H1 (cell line): ENCODE measurements at regions not wholly inside any gene's neighbourhood (a gene's known extent, or its start where the extent isn't known, plus 50 kb on each side); places are given as distances from the start of the nearest gene placed in this dataset.

Source experiments
- CTCF ChIA-PET: fragments of 300-600 bp; sonication (Branson Sonifier 250); formaldehyde crosslinking; loops from one replicate; lab custom pipeline; 2021; ENCODE audit not compliant: partially characterized antibody; lab: Charles Lee
- POLR2A ChIA-PET: fragments of 300-600 bp; sonication (Branson Sonifier 250); formaldehyde crosslinking; loops from one replicate; lab custom pipeline; 2021; ENCODE audit warnings: inconsistent platforms; ENCODE audit not compliant: partially characterized antibody; lab: Charles Lee
- DNase-seq, 2 experiments: peaks; one replicate each; pipeline versions ENCODE4 v3.0.0 to v3.0.0-alpha.2; 2010 to 2022; ENCODE audit warnings: low spot score in 2 of 2, low read depth in 1 of 2, mixed read lengths in 1 of 2
- FAIRE-seq: peaks from 2 replicates; lab custom pipeline; 2011; peaks lifted over from hg19 to GRCh38; lab: Jason Lieb, UNC
- H2AFZ ChIP-seq: 2 replicates; pipeline ENCODE4 v1.8.1; 2012; ENCODE audit warnings: low read length, inconsistent platforms
- H2AK5ac ChIP-seq: 2 replicates; pipeline ENCODE4 v1.6.1; 2013; ENCODE audit warnings: low read depth, low read length
- H2BK120ac ChIP-seq: replicated peaks from 2 replicates; pipeline ENCODE3; 2013; ENCODE audit warnings: low read depth, low read length, inconsistent platforms
- H2BK12ac ChIP-seq: 2 replicates; pipeline ENCODE4 v1.6.1; 2013; ENCODE audit warnings: low read depth, low read length
- H2BK15ac ChIP-seq: 2 replicates; pipeline ENCODE4 v1.6.1; 2013; ENCODE audit warnings: low read length
- H2BK20ac ChIP-seq: 2 replicates; pipeline ENCODE4 v1.6.1; 2013; ENCODE audit warnings: low read length
- H2BK5ac ChIP-seq: 2 replicates; pipeline ENCODE4 v1.6.1; 2013; ENCODE audit warnings: low read depth, low read length
- H3K14ac ChIP-seq: 2 replicates; pipeline ENCODE4 v1.6.1; 2013; ENCODE audit warnings: inconsistent platforms; ENCODE audit not compliant: insufficient read length
- H3K18ac ChIP-seq: 2 replicates; pipeline ENCODE4 v1.6.1; 2013; ENCODE audit warnings: low read length; ENCODE audit errors: extremely low read depth
- H3K23ac ChIP-seq: 2 replicates; pipeline ENCODE4 v1.6.1; 2013; ENCODE audit warnings: inconsistent platforms; ENCODE audit not compliant: insufficient read length
- H3K23me2 ChIP-seq: 2 replicates; pipeline ENCODE4 v1.6.1; 2013; ENCODE audit warnings: low read depth, low read length
- H3K27ac ChIP-seq: 2 replicates; pipeline ENCODE4 v1.6.1; 2011; ENCODE audit warnings: low read depth, low read length, inconsistent platforms
- H3K27me3 ChIP-seq, 4 experiments: replicated peaks in 1 of 4; 1 replicate in 1 of 4; 2 replicates in 3 of 4; pipeline versions ENCODE4 v1.6.1 to v1.8.1; 2011 to 2013; ENCODE audit warnings: low read length in 3 of 4, mild to moderate bottlenecking in 3 of 4, inconsistent platforms in 2 of 4, mixed read lengths in 2 of 4, moderate library complexity in 1 of 4; ENCODE audit not compliant: control insufficient read depth in 3 of 4, insufficient read depth in 3 of 4; ENCODE audit errors: extremely low read depth in 1 of 4
- H3K36me3 ChIP-seq, 4 experiments: 2 replicates each; pipeline versions ENCODE4 v1.6.1 to v1.8.1; 2011 to 2013; ENCODE audit warnings: mild to moderate bottlenecking in 4 of 4, low read length in 3 of 4, moderate library complexity in 2 of 4, control low read depth in 1 of 4, inconsistent platforms in 1 of 4; ENCODE audit not compliant: insufficient read depth in 4 of 4, control insufficient read depth in 2 of 4
- H3K4ac ChIP-seq: replicated peaks from 2 replicates; pipeline ENCODE3; 2013; ENCODE audit warnings: low read length, low read depth, mixed read lengths, inconsistent platforms; ENCODE audit not compliant: insufficient read length
- H3K4me1 ChIP-seq, 4 experiments: replicated peaks in 1 of 4; 1 replicate in 1 of 4; 2 replicates in 3 of 4; pipeline versions ENCODE4 v1.6.1 to v1.8.1; 2011 to 2013; ENCODE audit warnings: low read length in 3 of 4, inconsistent platforms in 2 of 4, mixed read lengths in 1 of 4; ENCODE audit not compliant: insufficient read depth in 4 of 4, control insufficient read depth in 3 of 4
- H3K4me2 ChIP-seq, 2 experiments: 2 replicates each; pipeline versions ENCODE4 v1.6.1 to v1.8.1; 2011 to 2013; ENCODE audit warnings: low read depth in 2 of 2, low read length in 2 of 2, control low read depth in 1 of 2, inconsistent platforms in 1 of 2, mild to moderate bottlenecking in 1 of 2; ENCODE audit not compliant: insufficient read depth in 1 of 2
- H3K4me3 ChIP-seq, 4 experiments: fragments of 200-600, 300-600 bp in 1 of 4; sonication (generic), shearing (Covaris generic), sonication (Bioruptor Twin) in 1 of 4; 2 replicates each; pipeline versions ENCODE4 v1.5.1 to v1.8.1; 2011 to 2016; ENCODE audit warnings: low read length in 4 of 4, low read depth in 3 of 4, control low read depth in 2 of 4, inconsistent platforms in 2 of 4, mild to moderate bottlenecking in 2 of 4, mixed read lengths in 1 of 4, moderate library complexity in 1 of 4; ENCODE audit not compliant: insufficient read depth in 2 of 4; ENCODE audit errors: extremely low read depth in 1 of 4
- H3K56ac ChIP-seq: replicated peaks from 2 replicates; pipeline ENCODE3; 2013; ENCODE audit warnings: low read depth, mild to moderate bottlenecking, mixed read lengths, low read length, inconsistent platforms; ENCODE audit not compliant: insufficient read length
- H3K79me1 ChIP-seq: 2 replicates; pipeline ENCODE4 v1.6.1; 2013; ENCODE audit warnings: low read depth, low read length, control low read depth
- H3K79me2 ChIP-seq, 2 experiments: 2 replicates each; pipeline versions ENCODE4 v1.6.1 to v1.8.1; 2012 to 2013; ENCODE audit warnings: low read length in 2 of 2, mild to moderate bottlenecking in 2 of 2, inconsistent platforms in 1 of 2; ENCODE audit not compliant: insufficient read depth in 2 of 2, control insufficient read depth in 1 of 2
- H3K9ac ChIP-seq, 4 experiments: replicated peaks in 1 of 4; 1 replicate in 1 of 4; 2 replicates in 3 of 4; pipeline versions ENCODE4 v1.6.1 to v1.8.1; 2011 to 2013; ENCODE audit warnings: low read depth in 3 of 4, low read length in 3 of 4, control low read depth in 2 of 4, mild to moderate bottlenecking in 2 of 4, moderate library complexity in 2 of 4, inconsistent platforms in 1 of 4; ENCODE audit errors: extremely low read depth in 1 of 4
- H3K9me3 ChIP-seq, 2 experiments: 2 replicates each; pipeline versions ENCODE4 v1.6.1 to v1.8.1; 2012 to 2013; ENCODE audit warnings: mild to moderate bottlenecking in 2 of 2, moderate library complexity in 2 of 2, control low read depth in 1 of 2, inconsistent platforms in 1 of 2, low read depth in 1 of 2, low read length in 1 of 2, mixed read lengths in 1 of 2; ENCODE audit not compliant: insufficient read depth in 2 of 2
- H4K20me1 ChIP-seq, 2 experiments: replicated peaks in 1 of 2; 2 replicates each; pipeline versions ENCODE3 to v1.8.1; 2011 to 2013; ENCODE audit warnings: inconsistent platforms in 2 of 2, low read length in 2 of 2, mild to moderate bottlenecking in 1 of 2; ENCODE audit not compliant: insufficient read depth in 2 of 2, control insufficient read depth in 1 of 2
- H4K5ac ChIP-seq: 2 replicates; pipeline ENCODE4 v1.6.1; 2013; ENCODE audit warnings: low read length, low read depth, mixed read lengths, inconsistent platforms; ENCODE audit not compliant: insufficient read length
- H4K8ac ChIP-seq: 2 replicates; pipeline ENCODE4 v1.8.0; 2013; ENCODE audit warnings: mild to moderate bottlenecking, moderate library complexity, low read length, inconsistent platforms; ENCODE audit not compliant: insufficient read depth; ENCODE audit errors: extremely low read depth
- H4K91ac ChIP-seq: replicated peaks from 2 replicates; pipeline ENCODE3; 2013; ENCODE audit warnings: low read length, mixed read lengths, inconsistent platforms; ENCODE audit not compliant: insufficient read length
- ASH2L ChIP-seq: fragments of 200-600, 300-600 bp; sonication (generic); IDR thresholded peaks from one replicate; pipeline ENCODE4 v1.7.1; 2017; ENCODE audit warnings: low read length
- BACH1 ChIP-seq: IDR thresholded peaks from 2 replicates; pipeline ENCODE4 v1.6.1; 2012; ENCODE audit warnings: low read length, improper control_type of control experiment
- KDM1A ChIP-seq: fragments of 200-600, 300-600 bp; sonication (generic); IDR thresholded peaks from 2 replicates; pipeline ENCODE4 v1.7.1; 2016; ENCODE audit warnings: mild to moderate bottlenecking, low read length, borderline replicate concordance
- KDM4A ChIP-seq: IDR thresholded peaks from one replicate; pipeline ENCODE4 v1.7.1; 2012; ENCODE audit warnings: low read depth, mild to moderate bottlenecking, moderate library complexity, low read length, inconsistent platforms; ENCODE audit not compliant: severe bottlenecking
- MAFK ChIP-seq: IDR thresholded peaks from 2 replicates; pipeline ENCODE4 v1.6.1; 2012; ENCODE audit warnings: low read depth, mild to moderate bottlenecking, improper control_type of control experiment, low read length
- NRF1 ChIP-seq: IDR thresholded peaks from 2 replicates; pipeline ENCODE4 v1.6.1; 2011; ENCODE audit warnings: mild to moderate bottlenecking, low read depth, low read length, improper control_type of control experiment
- WGBS, 2 experiments: shearing (Covaris generic) in 1 of 2; methylation state at CpG; one replicate each; pipeline versions ENCODE4 v1.1.6 to v1.1.7; 2013 to 2015; ENCODE audit warnings: low lambda C conversion rate in 2 of 2, mixed read lengths in 2 of 2, inconsistent platforms in 1 of 2, low coverage in 1 of 2, missing lambda C conversion rate in 1 of 2; ENCODE audit not compliant: insufficient replicate concordance in 2 of 2, insufficient coverage in 1 of 2, insufficient read length in 1 of 2; ENCODE audit errors: extremely low coverage in 1 of 2, missing lambda C conversion rate in 1 of 2; 5-methylcytosine and 5-hydroxymethylcytosine counted together

DNA sequence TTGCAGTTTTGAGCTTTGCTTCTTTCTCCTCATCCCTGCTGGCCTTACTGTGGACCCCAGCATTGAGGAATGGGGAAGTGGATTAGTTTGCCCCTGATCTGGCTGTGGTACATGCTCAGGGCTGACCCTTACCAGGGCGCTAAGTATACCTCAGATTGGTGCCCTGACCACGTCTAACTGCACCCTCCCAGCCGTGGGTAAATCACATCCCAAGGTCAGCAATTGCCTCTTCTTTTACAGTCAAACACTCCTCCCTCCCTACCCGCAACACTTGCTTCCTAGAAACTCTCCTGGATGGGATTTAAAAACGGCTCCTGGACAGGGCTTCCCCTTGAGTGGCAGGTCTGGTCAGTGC, 437.9 kb downstream of the NR2F2 start:
- no peak overlapping the region for H2BK120ac ChIP-seq
- H3K4me2 ChIP-seq, result no peak overlapping the region
- H2BK12ac ChIP-seq, result 0 out of 2 replicates have a peak overlapping the region, but pooled peaks have one; percentile 68
- H3K36me3 ChIP-seq, result no peaks in the 10 kb centered on the region
- H2BK15ac ChIP-seq, result 0 out of 2 replicates have a peak overlapping the region, but pooled peaks have one; percentile 72
- H4K20me1 ChIP-seq, result no peaks in the 10 kb centered on the region
- H4K8ac ChIP-seq, result no peak overlapping the region; the same call in 1 of the 2 replicates
- no peaks in the 10 kb centered on the region for H3K9me3 ChIP-seq
- H3K79me1 ChIP-seq, result no peaks in the 10 kb centered on the region
- no peak overlapping the region for H3K14ac ChIP-seq
- TF ChIP-seq NRF1 (no peak), MAFK (no peak), KDM4A (no peak), ASH2L (no peak), KDM1A (no peak), BACH1 (no peak)
- ChIA-PET POLR2A (interaction anchor here (0.8 kb wide), 1 partner anchor 1947 kb away, joined by 3 read pairs; no protein-coding TSS in a partner anchor), CTCF (no interaction called here)
- H3K27ac ChIP-seq, result no peak overlapping the region
- H3K27me3 ChIP-seq, result no peaks in the 10 kb centered on the region
- no peak overlapping the region for H2BK20ac ChIP-seq
- no peak overlapping the region for H2BK5ac ChIP-seq
- H3K4me3 ChIP-seq, result no peak overlapping the region
- no peak overlapping the region for H4K91ac ChIP-seq
- no peaks in the 10 kb centered on the region for H3K23me2 ChIP-seq
- no peak overlapping the region for H2AK5ac ChIP-seq
- no peak overlapping the region for H4K5ac ChIP-seq
- H3K79me2 ChIP-seq, result no peaks in the 10 kb centered on the region
- H3K23ac ChIP-seq, result no peak overlapping the region
- no peak for DNase-seq
- WGBS, 2 experiments, result 90% methylated on average over 5 of the region's 5 CpGs; no CpG with 5 or more reads in 1 of the 2 experiments
- H2AFZ ChIP-seq, result no peak overlapping the region
- H3K9ac ChIP-seq, result no peak overlapping the region
- H3K4ac ChIP-seq, result no peak overlapping the region
- H3K18ac ChIP-seq, result no peak overlapping the region; the same call in none of the 2 replicates
- FAIRE-seq, result no peak
- 0 out of 7 replicates have a peak, but pooled peaks cover 0 to 2% (median 0%) of the 10 kb centered on the region in 4 experiments for H3K4me1 ChIP-seq
- no peak overlapping the region for H3K56ac ChIP-seq
